ENCODE measurements at regions not wholly inside any gene's neighbourhood (a gene's known extent, or its start where the extent isn't known, plus 50 kb on each side); places are given as distances from the start of the nearest gene placed in this dataset.

GRCh38 chr1:239566074-239566473 lies 179.7 kb downstream of the CHRM3 start:
- DNase-seq (no peak), ATAC-seq (ENCODE audit: insufficient read depth, low FRiP score) (no peak)
- TF ChIP-seq CTCF (IDR thresholded peaks at IDR 0.05; ENCODE audit: control extremely low read depth, extremely low read depth) = no peak
- Histone ChIP-seq H3K9me3 (ENCODE audit: control insufficient read depth in 4 of 4, insufficient read depth in 3 of 4, low read length in 3 of 4) (no peaks in the 10 kb centered on the region), H3K4me1 (ENCODE audit: control insufficient read depth in 5 of 5, insufficient read depth in 5 of 5, low read length in 5 of 5) (peaks cover 0 to 3% (median 0%) of the 10 kb centered on the region in 5 donors), H3K36me3 (ENCODE audit: control insufficient read depth in 4 of 4, insufficient read depth in 4 of 4, low read length in 4 of 4) (no peaks in the 10 kb centered on the region), H3K27ac (ENCODE audit: low read depth in 1 of 2, low read length in 1 of 2) (no peak overlapping the region), H3K9ac (ENCODE audit: insufficient read depth in 1 of 2, low read length in 2 of 2) (no peak overlapping the region), H3K4me3 (no peak overlapping the region), H3K27me3 (ENCODE audit: control insufficient read depth in 3 of 3, insufficient read depth in 3 of 3, low read length in 2 of 3) (peaks cover 0 to 3% (median 0%) of the 10 kb centered on the region in 3 donors)
- 91 to 93% methylated on average over 7 of the region's 7 CpGs for WGBS, 2 donors

- no peak for DNase-seq
- WGBS, 2 donors = 88 to 91% methylated on average over 3 of the region's 3 CpGs
- no peaks in the 10 kb centered on the region for H3K9me3 ChIP-seq (ENCODE audit: control insufficient read depth in 4 of 4, insufficient read depth in 3 of 4, low read length in 3 of 4)
- H3K9ac ChIP-seq (ENCODE audit: insufficient read depth in 1 of 2, low read length in 2 of 2) = no peak overlapping the region
- H3K4me3 ChIP-seq = no peak overlapping the region
- peaks cover 0 to 2% (median 0%) of the 10 kb centered on the region in 3 donors for H3K27me3 ChIP-seq (ENCODE audit: control insufficient read depth in 3 of 3, insufficient read depth in 3 of 3, low read length in 2 of 3)
- TF ChIP-seq CTCF (IDR thresholded peaks at IDR 0.05; ENCODE audit: control extremely low read depth, extremely low read depth) = no peak
- ATAC-seq (ENCODE audit: insufficient read depth, low FRiP score) = no peak
- no peak overlapping the region for H3K27ac ChIP-seq (ENCODE audit: low read depth in 1 of 2, low read length in 1 of 2)
- H3K36me3 ChIP-seq (ENCODE audit: control insufficient read depth in 4 of 4, insufficient read depth in 4 of 4, low read length in 4 of 4) = no peaks in the 10 kb centered on the region
- no peaks in the 10 kb centered on the region for H3K4me1 ChIP-seq (ENCODE audit: control insufficient read depth in 5 of 5, insufficient read depth in 5 of 5, low read length in 5 of 5)
These were observed 184.5 kb downstream of the CHRM3 start for GRCh38 chr1:239570878-239571277.

GRCh38 chr1:239572183-239572582 lies 185.8 kb downstream of the CHRM3 start:
- H3K4me1 ChIP-seq (ENCODE audit: control insufficient read depth in 5 of 5, insufficient read depth in 5 of 5, low read length in 5 of 5) = no peaks in the 10 kb centered on the region
- WGBS, 2 donors = 82 to 87% methylated on average over 4 of the region's 4 CpGs
- H3K36me3 ChIP-seq (ENCODE audit: control insufficient read depth in 4 of 4, insufficient read depth in 4 of 4, low read length in 4 of 4) = no peaks in the 10 kb centered on the region
- no peak overlapping the region for H3K4me3 ChIP-seq
- H3K9ac ChIP-seq (ENCODE audit: insufficient read depth in 1 of 2, low read length in 2 of 2) = no peak overlapping the region
- no peaks in the 10 kb centered on the region for H3K9me3 ChIP-seq (ENCODE audit: control insufficient read depth in 4 of 4, insufficient read depth in 3 of 4, low read length in 3 of 4)
- peaks cover 0 to 7% (median 0%) of the 10 kb centered on the region in 3 donors for H3K27me3 ChIP-seq (ENCODE audit: control insufficient read depth in 3 of 3, insufficient read depth in 3 of 3, low read length in 2 of 3)
- DNase-seq (no peak), ATAC-seq (ENCODE audit: insufficient read depth, low FRiP score) (no peak)
- no peak for TF ChIP-seq CTCF (IDR thresholded peaks at IDR 0.05; ENCODE audit: control extremely low read depth, extremely low read depth)
- no peak overlapping the region for H3K27ac ChIP-seq (ENCODE audit: low read depth in 1 of 2, low read length in 1 of 2)

GRCh38 chr1:239574112-239574511 lies 187.7 kb downstream of the CHRM3 start:
- ATAC-seq (ENCODE audit: insufficient read depth, low FRiP score) = no peak

More at GRCh38 chr1:239574112-239574511, 187.7 kb downstream of the CHRM3 start:
- Histone ChIP-seq H3K27me3 (ENCODE audit: control insufficient read depth in 3 of 3, insufficient read depth in 3 of 3, low read length in 2 of 3) (peaks cover 0 to 7% (median 0%) of the 10 kb centered on the region in 3 donors), H3K9me3 (ENCODE audit: control insufficient read depth in 4 of 4, insufficient read depth in 3 of 4, low read length in 3 of 4) (no peaks in the 10 kb centered on the region), H3K4me1 (ENCODE audit: control insufficient read depth in 5 of 5, insufficient read depth in 5 of 5, low read length in 5 of 5) (no peaks in the 10 kb centered on the region), H3K9ac (ENCODE audit: insufficient read depth in 1 of 2, low read length in 2 of 2) (no peak overlapping the region), H3K27ac (ENCODE audit: low read depth in 1 of 2, low read length in 1 of 2) (no peak overlapping the region), H3K4me3 (no peak overlapping the region), H3K36me3 (ENCODE audit: control insufficient read depth in 4 of 4, insufficient read depth in 4 of 4, low read length in 4 of 4) (no peaks in the 10 kb centered on the region)
- no peak for TF ChIP-seq CTCF (IDR thresholded peaks at IDR 0.05; ENCODE audit: control extremely low read depth, extremely low read depth)
- no peak for DNase-seq
- 98% methylated on average over 2 of the region's 2 CpGs for WGBS, 2 donors

Measured in lung (tissue), 11 donors.